ENCODE measurements at regions not wholly inside any gene's neighbourhood (a gene's known extent, or its start where the extent isn't known, plus 50 kb on each side); places are given as distances from the start of the nearest gene placed in this dataset.
"Not testable (repeated sequence)": the region's sequence is repeated elsewhere in the genome, so short reads cannot be mapped to it uniquely, and the experiment has no call there.

DNA sequence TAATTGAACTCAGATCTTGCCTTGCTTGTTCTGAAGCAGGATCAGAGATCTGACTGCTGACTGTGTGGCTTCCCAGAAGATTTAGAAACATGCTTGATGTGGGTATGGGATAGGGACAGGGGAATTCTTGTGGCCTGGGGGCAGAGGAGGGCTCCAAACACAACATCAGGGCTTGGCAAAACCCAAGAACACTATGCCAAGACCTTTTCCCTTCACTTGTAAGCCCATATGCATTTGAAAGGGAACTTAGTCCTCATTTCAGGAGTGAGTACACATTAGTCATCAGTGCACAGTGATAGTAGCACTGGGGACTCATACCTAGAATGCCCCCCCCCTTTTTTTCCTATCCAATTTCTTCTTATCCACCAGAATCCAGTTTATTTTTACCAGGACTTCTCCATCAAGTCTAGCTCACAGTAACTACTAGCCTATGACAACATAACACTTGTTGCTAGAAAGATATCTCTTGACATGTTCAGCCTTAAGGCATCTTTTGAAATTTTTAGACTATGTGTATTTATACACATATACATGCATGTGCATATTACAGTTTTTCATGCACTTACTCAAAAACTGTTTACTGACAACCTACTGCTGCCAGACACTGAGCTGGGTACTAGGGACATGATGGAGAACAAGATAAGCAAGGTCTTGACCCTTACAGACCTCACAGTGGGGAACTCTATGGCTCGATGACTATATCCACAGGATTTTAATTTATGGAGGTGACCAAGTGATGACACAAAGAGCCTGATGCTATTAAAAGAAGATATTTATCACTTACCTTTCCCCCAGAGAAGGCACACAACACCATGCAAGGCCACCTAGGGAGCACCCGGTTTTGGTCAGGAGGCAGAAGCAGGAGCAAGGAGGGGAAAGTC lies 158.3 kb upstream of the MAP3K1 start:
- DNase-seq: no peak

DNA sequence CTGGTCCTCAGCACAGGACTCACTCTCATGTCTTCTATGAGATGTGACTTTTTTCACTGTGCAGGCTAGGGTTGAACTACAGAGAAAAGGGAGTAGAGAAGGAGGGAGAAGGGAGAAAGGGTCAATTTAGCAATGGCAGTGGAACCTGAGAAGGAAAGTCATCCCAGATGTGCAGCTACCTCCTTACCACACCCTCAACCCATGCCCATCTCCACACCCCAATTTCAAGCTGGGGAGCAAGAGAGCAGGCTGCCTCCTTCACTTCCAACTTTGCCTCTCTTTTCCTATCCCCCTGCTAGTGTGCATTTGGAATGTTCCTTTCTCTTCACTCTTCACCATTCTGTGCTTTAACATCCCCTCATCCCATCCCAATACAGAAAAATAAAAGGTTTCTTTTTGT lies 163.5 kb upstream of the MAP3K1 start:
- no peak for DNase-seq

DNA sequence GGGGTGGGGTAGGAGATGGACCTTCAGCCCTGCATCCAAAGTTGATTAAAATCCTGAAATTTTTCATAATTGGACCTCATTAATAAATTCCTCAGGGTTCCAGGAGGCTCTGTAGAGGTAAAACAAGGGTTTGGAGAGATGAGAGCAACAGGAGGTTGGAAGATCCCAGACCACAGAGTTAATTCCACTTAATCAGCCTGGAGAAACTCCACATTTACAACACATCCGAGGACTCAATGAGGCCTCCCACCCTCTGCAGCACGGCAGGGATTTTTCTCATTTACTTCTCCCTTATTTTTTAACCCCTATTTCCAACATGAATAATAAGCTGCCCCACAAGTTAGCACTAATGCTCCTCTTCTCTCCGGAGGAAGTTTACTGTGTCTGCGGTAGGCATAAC lies 165.0 kb upstream of the MAP3K1 start:
- no peak for DNase-seq

DNA sequence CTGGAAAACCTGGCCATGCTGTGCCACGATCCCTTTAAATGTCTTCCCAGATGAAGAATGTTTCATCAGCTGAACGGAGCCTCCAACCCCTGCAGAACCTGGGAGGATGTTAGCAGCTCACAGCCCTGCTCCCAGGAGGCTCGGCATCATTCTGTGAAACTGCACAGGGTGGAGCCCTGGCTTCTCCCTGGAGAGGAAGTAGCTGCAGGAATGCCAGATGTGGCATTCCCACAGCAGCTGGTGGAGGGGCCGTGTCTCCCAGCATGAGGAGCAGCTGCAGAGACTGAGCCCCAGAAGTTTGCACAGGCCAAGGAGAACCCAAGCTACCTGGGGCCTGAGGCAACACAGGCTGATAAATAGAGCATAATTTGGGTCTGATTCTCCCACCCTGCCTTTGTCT lies 165.8 kb upstream of the MAP3K1 start:
- DNase-seq: no peak

DNA sequence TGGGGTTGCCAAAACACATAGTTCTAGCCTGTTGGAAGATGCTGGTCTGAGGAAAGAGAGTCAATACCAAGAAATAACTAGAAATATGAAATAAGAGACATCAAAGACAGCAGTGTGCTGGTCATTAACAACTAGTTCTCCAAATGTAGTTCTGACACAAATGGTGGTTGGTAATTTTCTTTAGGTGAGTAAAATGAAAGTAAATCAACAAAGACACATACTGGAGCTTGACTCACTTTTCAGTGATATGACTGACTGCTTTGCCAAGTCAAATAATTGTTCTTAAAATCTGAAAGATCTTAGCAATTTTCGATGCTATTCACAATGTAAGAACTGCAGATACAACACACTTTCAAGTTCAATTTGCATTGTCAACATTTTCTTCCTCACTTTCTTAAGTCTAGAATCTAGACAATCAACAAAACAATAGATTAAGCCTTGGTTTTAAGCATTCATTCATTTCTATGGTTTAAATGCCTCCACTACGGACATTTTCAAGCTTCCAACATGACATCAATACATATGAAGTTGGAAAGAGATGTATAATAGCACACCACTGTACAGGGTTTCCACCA lies 166.8 kb upstream of the MAP3K1 start:
- no peak for DNase-seq

DNA sequence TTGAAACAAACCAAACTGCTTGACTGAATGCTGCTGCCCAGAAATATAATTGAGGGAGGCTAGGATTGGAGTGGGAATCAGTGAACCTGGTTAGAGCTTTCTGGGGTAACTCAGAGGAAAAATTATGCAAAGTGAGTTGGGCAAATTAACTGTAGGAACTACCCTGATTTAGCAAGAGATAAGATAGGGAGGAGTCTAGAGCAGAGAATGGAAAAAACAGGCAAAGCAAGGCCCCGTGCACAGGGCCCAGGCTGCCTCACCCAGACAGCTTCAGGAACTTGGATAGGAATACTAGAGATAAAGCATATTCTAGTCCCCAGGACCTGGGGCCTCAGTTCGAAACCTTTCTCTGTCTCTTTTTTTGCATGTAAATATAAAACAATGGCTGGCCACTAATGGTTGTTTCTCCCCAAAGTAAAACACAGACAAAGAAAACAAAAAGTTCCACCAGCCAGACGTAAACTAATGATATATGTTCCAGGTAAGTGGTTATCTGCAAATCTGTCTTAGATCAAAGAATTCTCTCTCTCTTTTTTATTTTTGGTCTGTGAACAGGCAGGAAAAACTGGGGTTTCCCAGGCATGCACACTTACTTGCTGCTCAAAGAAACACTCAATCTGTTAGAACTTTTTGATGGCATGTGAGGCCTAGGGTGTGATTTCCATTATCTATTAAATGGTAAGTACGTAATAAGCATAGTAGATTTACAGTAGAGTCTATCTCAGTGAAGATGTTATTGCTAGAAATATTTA lies 168.1 kb upstream of the MAP3K1 start:
- no peak for DNase-seq

DNA sequence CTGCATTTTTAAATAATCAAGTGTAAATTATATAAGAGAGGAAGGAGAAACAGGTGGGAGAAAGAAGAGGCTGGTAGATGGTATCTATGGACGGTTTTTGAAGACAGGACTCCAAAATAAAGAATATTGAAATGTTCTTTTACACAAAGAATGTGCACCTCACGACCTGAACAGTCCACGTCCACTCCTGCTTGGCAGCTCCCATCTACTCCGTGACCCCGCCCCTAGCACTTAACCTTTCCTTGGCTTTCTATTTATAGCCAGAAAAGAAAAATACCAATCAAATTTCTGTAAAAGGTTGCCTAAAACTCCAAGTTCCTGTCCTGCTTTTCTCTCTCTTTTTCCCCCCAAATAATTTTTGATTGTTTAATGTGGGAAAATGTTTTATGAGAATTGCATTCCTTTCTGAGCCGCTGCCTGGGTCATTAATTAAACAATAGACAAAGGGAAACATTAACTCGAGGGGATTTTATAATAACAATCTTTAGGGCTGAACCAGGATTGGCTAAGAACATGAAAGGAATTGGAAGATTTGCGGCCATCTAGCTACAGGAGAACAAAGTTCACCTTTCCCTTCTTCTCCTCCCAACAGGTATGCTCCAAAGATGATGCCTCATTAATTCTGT lies 173.6 kb upstream of the MAP3K1 start:
- no peak for DNase-seq

DNA sequence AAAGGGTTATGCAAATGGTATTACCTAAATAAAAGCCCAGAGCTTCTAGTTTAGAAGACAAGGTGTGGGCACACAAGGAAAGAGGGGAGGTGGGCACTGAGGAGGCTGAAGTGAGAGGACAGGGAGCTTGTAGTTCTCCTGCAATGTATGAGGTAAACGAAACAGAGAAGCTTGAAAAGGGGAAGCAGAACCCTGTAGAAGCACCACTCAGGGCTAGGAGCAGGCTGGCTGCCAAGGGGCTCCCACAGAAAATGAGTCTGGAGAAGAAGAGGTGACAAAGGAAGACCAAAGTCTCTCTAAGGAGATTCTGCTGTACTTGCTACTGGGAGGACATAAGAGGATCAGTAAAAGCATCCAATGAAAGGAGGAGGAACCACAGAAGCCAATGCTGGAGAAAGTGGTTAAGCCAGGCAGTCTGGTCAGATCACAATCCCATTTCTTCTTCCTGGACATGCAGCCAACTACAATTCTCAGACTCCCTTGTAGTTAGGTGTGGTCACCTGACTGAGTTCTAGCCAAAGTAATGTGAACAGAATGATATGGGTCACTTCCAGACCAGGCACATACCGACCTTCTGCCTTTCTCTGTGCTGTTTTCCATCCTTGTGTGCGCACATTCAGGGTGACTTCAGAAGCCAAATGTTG lies 174.5 kb upstream of the MAP3K1 start:
- no peak for DNase-seq

DNA sequence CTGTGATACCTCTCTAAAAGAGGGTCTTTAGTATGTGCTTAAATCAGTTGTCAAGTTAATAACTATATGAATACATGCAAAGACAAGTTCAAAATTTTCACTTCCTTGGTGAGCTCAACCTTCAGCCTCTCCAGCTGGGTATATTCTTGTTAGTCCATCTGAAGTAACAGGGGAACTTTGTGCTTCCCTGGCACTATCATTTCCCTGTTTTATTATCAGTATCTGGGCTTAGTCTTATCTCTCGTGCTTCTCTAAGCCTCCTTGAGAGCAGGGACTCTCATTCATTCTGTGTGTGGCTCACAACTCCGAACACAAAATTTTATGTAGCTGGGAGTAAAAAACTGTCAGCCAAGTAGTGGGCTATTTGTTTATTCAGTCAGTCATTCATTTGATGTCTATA lies 175.9 kb upstream of the MAP3K1 start:
- DNase-seq: no peak

DNA sequence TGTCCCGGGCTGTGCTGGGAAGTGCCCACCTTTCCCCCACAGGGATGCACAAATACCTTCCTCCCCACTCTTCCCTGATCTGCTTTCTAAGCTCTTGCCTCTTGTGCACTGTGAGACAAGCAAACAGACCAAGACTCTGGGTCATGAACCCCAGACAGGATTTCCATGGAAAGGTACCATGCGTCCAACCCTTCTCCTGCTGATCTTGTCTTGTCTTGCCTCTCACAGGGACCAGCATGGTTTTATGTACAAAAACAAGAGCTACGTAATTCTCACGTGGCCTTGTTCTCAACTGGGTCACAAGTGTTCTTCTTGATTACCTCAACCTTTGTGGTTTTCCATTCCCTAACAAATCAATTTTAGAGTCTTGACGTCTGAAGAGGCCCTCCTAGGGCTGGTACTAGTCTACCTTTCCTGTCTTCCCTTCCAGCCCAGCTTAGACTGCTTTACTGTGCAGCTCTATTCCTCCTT lies 176.5 kb upstream of the MAP3K1 start:
- no peak for DNase-seq

DNA sequence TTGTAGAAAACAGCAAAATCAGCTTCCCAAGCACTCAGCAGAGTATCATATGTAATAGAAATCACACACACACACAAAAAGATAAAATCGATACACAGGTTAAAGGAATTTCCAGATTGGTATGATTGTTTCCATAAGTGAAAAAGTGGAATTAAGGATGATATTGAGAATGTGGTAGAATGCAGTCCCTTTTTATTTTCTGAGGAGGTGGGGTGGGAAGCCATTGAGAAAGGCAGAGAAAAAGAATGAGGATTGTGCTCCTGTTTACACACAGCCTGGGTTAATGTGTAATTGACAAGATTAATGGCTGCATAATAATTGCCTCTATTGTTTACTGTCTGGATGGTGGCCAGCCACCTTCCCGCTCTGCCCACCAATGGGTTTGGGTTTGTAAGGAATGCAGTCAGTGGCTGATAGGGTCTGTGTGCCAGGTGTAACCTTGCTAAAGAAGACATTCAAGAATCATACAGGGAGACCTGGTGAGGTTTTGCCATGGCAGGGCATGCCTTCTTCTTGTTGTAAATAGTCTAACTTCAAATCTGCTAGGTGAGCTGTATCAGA lies 177.2 kb upstream of the MAP3K1 start:
- DNase-seq: no peak

DNA sequence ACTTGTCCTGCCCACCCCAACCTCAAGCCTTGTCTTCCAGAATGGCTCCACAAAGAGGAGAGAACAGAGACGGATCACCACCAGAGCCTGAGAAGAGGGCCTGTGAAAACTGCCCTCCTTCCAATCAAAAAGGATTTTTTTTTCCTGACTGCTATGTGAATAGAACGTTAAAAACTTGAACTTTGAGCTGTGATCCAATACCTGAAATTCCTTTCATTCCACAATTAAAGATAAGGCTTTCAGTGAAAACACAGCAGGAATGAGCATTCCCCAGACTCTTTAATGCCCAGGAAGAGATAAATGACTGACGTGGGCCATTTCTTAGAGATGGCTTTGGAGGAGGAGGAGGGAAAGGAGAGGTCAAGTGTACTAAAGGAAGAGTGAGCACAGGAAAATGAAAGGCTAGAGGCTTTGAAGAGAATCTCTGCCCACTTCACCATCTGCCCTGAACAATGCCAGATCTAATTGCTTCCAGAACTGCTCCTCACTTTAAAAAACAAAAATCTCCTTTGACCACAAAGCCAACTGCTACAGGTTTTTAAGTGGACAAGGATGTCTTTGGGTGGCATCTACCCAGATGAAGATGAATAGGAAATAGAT lies 177.9 kb upstream of the MAP3K1 start:
- DNase-seq: no peak

DNA sequence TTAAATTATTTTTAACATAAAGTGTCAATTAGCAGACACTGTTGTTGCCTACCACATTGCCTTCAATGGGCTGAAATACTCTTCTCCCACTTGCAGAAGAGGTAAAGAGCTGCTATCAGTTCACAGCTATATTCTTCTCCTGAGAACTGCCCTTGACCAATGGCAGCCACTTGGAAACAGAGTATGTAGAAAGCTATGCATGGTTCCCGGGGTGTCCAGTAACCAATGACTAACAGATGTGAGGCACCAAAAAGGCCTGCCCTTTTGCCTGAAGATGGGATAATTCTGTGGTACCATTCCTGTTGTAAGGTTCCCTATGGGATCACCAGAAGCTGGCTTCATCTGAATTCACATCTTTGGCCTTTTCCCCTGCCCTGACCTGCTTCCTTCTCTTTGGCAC lies 181.4 kb upstream of the MAP3K1 start:
- DNase-seq: no peak

DNA sequence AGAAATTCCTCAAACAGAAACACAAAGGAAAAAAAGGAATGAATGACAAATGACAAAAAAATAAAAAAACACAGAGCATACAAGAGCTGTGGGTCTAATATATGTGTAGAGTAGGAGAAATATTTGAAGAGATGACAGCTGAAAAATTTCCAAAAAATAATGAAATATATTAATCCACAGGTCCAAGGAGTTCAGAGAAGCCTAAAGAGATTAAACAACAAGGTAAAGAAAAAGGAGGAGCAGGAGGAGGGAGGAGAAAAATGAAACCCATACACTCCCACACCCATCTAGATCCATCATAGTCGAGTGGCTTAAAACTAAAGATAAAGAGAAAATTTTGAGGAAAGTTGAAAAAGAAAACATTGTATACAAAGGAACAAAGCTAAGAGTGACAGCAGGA lies 182.4 kb upstream of the MAP3K1 start:
- DNase-seq: no peak

DNA sequence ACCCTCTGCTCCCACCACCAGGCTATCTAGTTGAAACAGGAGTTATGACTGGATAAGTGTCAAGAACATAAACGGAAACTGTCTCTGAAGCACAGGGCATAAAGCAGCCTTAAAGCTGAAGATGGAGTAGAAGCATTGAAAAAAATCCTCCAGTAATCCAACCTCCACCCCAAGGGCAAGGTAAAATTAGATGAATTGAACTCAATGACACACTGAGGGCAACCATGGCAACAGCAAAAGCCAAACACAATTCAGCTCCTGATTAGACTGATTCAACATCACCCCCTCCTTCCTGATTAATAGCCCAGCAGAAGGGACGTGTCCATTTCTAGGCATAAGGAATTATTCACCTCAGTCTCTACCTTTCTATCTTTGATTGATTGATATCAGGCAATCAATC lies 183.2 kb upstream of the MAP3K1 start:
- no peak for DNase-seq

DNA sequence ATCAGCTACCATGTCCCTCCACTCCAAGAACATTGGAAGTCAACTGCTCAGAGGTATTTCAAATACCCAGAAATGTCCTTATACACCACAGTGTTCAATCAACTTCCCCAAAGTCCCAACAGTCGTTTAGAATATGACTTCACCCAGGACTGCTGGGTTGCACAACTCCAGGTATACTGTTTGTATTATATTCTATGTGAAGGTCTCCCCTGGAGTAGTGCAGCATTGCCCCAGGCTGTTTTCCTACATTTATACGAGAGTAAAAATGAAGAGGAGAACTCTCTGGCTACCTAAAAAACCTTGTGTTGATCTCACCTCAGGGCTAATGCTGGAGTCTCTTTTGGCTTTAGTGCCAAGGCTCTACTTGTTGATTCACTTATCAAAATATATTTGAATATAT lies 183.6 kb upstream of the MAP3K1 start:
- no peak for DNase-seq

DNA sequence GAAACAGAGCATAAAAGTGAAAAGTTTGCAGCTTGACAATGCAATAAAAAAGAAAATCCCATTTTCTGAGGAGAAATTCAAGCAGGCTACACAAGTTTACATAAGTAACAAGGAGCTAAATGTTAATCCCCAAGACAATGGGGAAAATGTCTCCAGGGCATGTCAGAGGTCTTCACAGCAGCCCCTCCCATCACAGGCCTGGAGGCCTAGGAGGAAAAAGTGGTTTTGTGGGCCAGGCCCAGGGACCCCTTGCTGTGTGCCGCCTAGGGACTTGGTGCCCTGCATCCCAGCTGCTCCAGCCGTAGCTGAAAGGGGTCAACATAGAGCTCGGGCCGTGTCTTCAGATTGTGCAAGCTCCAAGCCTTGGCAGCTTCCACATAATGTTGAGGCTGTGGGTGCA lies 186.7 kb upstream of the MAP3K1 start:
- DNase-seq: not testable (repeated sequence)

DNA sequence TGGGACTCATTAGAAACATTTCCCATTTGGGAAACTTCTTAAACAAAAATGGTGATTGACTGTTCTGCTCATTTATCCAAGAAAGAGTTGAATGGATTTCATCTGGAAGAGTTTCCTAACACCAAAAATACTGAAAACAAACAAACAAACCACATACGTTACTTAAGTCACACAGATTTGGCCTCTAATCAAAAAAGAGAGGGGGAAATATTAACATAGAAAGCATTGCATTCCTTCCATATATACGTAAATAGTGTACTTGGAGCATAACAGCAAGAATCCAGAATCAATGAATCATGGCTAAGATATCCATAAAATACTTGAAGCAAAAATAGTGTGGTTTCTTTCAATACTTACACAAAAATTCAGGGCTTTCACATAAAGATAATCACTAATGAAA lies 189.8 kb upstream of the MAP3K1 start:
- no peak for DNase-seq

DNA sequence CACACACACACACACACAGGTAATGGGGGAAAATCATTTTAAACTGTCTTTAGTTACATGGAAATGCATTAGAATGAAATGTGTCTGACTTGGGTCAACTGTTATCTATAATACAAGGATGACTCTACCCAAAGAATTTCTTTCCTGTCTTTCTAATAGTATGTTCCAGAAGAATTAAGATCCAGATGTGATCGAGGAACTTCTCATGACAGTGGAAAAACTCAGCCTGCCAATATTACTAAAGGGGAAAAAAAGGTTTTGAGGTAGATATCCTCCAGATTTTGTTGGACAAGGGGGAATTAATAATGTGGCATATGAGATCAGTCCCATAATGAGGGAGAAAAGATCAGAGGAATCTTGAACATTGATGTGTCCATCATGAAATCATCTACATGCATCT lies 190.6 kb upstream of the MAP3K1 start:
- no peak for DNase-seq

DNA sequence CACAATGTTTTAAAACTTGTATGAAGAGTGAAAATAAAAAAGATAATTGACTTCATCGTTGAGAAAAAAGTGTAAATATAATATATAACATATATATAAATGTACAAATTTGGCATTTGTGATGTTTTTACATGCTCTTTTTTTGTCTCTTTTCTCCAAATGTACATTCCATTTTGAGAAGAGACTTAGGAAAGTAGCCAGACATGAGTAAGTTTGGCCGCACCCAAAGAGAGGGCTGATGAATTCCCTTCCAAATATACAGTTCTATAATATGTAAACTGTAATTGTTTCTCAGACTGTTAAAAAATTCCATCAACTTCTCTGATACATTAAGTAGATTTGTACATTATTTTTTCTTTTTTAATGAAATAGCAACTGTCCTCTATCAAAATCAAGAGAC lies 193.2 kb upstream of the MAP3K1 start:
- no peak for DNase-seq

DNA sequence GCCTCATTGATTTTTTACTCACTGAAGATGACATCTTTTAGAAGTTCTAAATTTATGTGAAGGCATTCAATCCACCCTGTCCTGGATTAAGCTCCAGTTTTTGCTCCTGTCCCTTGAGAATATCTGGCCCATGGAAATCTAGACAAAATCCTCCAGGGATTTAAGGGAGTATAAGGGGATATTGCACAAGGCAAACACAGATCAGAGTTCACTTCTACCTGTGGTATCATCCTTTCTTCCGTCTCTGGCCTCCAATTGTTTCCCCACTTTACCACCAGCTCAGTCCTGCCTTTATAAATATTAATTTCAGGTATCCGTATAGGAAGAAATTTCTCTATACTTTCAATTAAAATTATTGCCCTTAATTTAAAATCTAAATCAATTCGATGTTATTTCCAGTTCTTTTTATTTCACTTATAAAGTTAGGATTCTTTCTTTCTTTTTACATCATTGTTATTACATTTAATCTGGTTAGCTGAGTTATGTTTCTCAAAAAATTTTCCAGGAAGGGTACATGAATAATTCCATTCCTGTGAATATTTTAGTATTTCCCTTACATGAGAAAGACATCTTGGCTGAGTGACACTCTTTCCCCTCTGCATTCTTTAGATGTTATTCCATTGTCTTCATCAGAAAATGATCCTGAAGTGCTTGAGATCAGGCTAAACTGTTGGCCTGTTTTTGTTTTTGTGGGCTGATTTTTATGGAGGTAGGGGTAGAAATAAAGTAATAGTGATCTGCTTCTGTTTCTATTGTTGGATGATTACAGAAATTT lies 194.3 kb upstream of the MAP3K1 start:
- DNase-seq: no peak
